NCI-H69 (cell line): ENCODE measurements at regions not wholly inside any gene's neighbourhood (a gene's known extent, or its start where the extent isn't known, plus 50 kb on each side); places are given as distances from the start of the nearest gene placed in this dataset.

Source experiments
- DNase-seq: peaks from one replicate; lab custom pipeline; 2025; lab: John Stamatoyannopoulos, UW

GRCh38 chr4:44120646-44121045 lies 328.0 kb downstream of the KCTD8 start:
- DNase-seq = no peak

GRCh38 chr4:44121210-44121609 lies 327.4 kb downstream of the KCTD8 start:
- DNase-seq = no peak
